ENCODE measurements at regions not wholly inside any gene's neighbourhood (a gene's known extent, or its start where the extent isn't known, plus 50 kb on each side); places are given as distances from the start of the nearest gene placed in this dataset.

DNA sequence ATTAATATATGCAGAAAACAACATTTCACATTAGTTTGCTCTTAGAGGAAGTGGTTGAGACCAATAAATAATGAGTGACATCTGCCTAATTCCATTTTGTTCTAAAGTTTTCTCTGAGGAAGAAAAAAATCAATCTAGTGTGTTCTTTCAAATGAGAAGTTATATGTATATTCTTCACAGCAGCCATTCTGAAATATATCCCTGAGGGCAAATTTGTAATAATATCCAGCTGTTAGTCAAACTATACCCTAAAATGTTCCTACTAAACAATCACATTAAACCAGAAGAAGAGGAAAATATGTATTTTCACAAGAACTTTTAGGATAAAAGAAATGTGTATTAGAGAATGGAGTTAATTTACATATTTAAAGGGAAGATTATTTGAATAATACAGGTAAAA, 375.1 kb upstream of the CDH19 start:
- Histone ChIP-seq H3K4me1 (ENCODE audit: control insufficient read depth in 1 of 2, insufficient read depth in 2 of 2, low read length in 2 of 2) (no peaks in the 10 kb centered on the region), H2AFZ (ENCODE audit: insufficient read depth, low read depth, low read length, poor library complexity, severe bottlenecking) (no peak overlapping the region), H3K27ac (ENCODE audit: low read depth in 1 of 2, low read length in 2 of 2) (no peak overlapping the region), H3K9me3 (replicated peaks in 1 of 2; ENCODE audit: control insufficient read depth in 1 of 2, insufficient read depth in 1 of 2, low read length in 2 of 2) (no peaks in the 10 kb centered on the region), H3K4me3 (replicated peaks in 1 of 3; ENCODE audit: low read depth in 2 of 3, low read length in 3 of 3) (no peak overlapping the region), H3K9ac (ENCODE audit: insufficient read depth, low read length, poor library complexity, severe bottlenecking) (no peak overlapping the region), H3K36me3 (replicated peaks in 1 of 2; ENCODE audit: control insufficient read depth in 1 of 2, insufficient read depth in 2 of 2, low read length in 2 of 2) (no peaks in the 10 kb centered on the region), H3K79me2 (ENCODE audit: insufficient read depth, low read length) (no peaks in the 10 kb centered on the region), H3K27me3 (ENCODE audit: control insufficient read depth in 2 of 2, insufficient read depth in 2 of 2, low read length in 2 of 2) (no peaks in the 10 kb centered on the region), H3K4me2 (replicated peaks; ENCODE audit: extremely low read depth, low read length, poor library complexity, severe bottlenecking) (no peak overlapping the region), H4K20me1 (ENCODE audit: insufficient read depth, low read length) (no peaks in the 10 kb centered on the region)
- no peaks in the 10 kb centered on the region for H3K36me3 Mint-ChIP-seq
- H3K27ac Mint-ChIP-seq: no peak overlapping the region
- no peak for TF ChIP-seq CTCF (IDR thresholded peaks at IDR 0.05)
- peaks cover 0 to 2% (median 0%) of the 10 kb centered on the region in 7 donors for H3K9me3 Mint-ChIP-seq
- no peak overlapping the region for H3K4me3 Mint-ChIP-seq
- H3K27me3 Mint-ChIP-seq (ENCODE audit: low read depth in 3 of 3): peaks cover 0 to 1% (median 0%) of the 10 kb centered on the region in 3 donors
- no peaks in the 10 kb centered on the region for H3K4me1 Mint-ChIP-seq
- intact Hi-C loops (cut with micrococcal nuclease): no loop called here
- DNase-seq: no peak

DNA sequence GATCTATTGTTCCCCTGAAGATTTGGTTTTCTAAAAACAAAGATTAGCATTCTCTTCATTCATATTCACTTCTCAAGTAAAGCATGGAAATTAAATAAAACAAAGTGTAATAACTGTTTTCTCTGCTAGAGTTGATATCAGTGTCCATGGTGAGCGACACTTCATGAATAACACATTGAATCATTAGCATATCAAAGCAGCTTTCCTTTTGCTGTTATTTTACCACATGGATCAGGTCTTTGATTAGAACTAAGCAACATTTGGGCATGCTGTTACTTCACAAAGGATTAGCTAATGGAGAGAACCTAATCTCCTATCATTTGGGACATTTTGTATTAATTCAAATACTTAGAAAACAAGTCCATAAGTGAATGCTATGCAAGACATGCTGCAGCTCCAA, 368.8 kb upstream of the CDH19 start:
- H3K4me1 ChIP-seq (ENCODE audit: control insufficient read depth in 1 of 2, insufficient read depth in 2 of 2, low read length in 2 of 2): no peaks in the 10 kb centered on the region
- TF ChIP-seq CTCF (IDR thresholded peaks at IDR 0.05): no peak
- intact Hi-C loops (cut with micrococcal nuclease): no loop called here
- no peaks in the 10 kb centered on the region for H3K36me3 ChIP-seq (replicated peaks in 1 of 2; ENCODE audit: control insufficient read depth in 1 of 2, insufficient read depth in 2 of 2, low read length in 2 of 2)
- no peaks in the 10 kb centered on the region for H3K9me3 ChIP-seq (replicated peaks in 1 of 2; ENCODE audit: control insufficient read depth in 1 of 2, insufficient read depth in 1 of 2, low read length in 2 of 2)
- Mint-ChIP-seq H3K27me3 (ENCODE audit: low read depth in 3 of 3) (peaks cover 0 to 2% (median 1%) of the 10 kb centered on the region in 3 donors), H3K36me3 (no peaks in the 10 kb centered on the region), H3K27ac (no peak overlapping the region), H3K4me1 (no peaks in the 10 kb centered on the region), H3K4me3 (no peak overlapping the region), H3K9me3 (peaks cover 0 to 2% (median 0%) of the 10 kb centered on the region in 7 donors)
- no peak overlapping the region for H3K4me2 ChIP-seq (replicated peaks; ENCODE audit: extremely low read depth, low read length, poor library complexity, severe bottlenecking)
- no CpG with 5 or more reads among the region's 1 CpG for WGBS (ENCODE audit: insufficient coverage)
- H3K4me3 ChIP-seq (replicated peaks in 1 of 3; ENCODE audit: low read depth in 2 of 3, low read length in 3 of 3): no peak overlapping the region
- H3K27ac ChIP-seq (ENCODE audit: low read depth in 1 of 2, low read length in 2 of 2): no peak overlapping the region
- H2AFZ ChIP-seq (ENCODE audit: insufficient read depth, low read depth, low read length, poor library complexity, severe bottlenecking): no peak overlapping the region
- DNase-seq: no peak
- no peak overlapping the region for H3K9ac ChIP-seq (ENCODE audit: insufficient read depth, low read length, poor library complexity, severe bottlenecking)
- H3K27me3 ChIP-seq (ENCODE audit: control insufficient read depth in 2 of 2, insufficient read depth in 2 of 2, low read length in 2 of 2): no peaks in the 10 kb centered on the region
- no peaks in the 10 kb centered on the region for H4K20me1 ChIP-seq (ENCODE audit: insufficient read depth, low read length)
- H3K79me2 ChIP-seq (ENCODE audit: insufficient read depth, low read length): no peaks in the 10 kb centered on the region
